Stomach (tissue), 4 donors: ENCODE measurements at regions not wholly inside any gene's neighbourhood (a gene's known extent, or its start where the extent isn't known, plus 50 kb on each side); places are given as distances from the start of the nearest gene placed in this dataset.

Experiments used
- POLR2A ChIP-seq, 4 donors: fragments of 450-650 bp; IDR thresholded peaks; one replicate each; pipeline ENCODE4 v1.6.1; 2016; ENCODE audit warnings: antibody characterized with exemption in 4 of 4, control low read depth in 2 of 4, mild to moderate bottlenecking in 1 of 4, moderate library complexity in 1 of 4
- POLR2AphosphoS5 ChIP-seq, 3 donors: sonication (generic); formaldehyde crosslinking; IDR thresholded peaks; one replicate each; pipeline ENCODE4 v1.6.1; 2016; ENCODE audit warnings: antibody characterized with exemption in 3 of 3
- TF ChIP-seq, protein P1 (sequence below), 7 experiments: fragments of 450-650 bp in 4 of 7; fragments of 200-600 bp in 3 of 7; sonication (generic) in 3 of 7; IDR thresholded peaks; one replicate each; pipeline ENCODE4 v1.5.1; 2016 to 2019; ENCODE audit warnings: antibody characterized with exemption in 7 of 7, control low read depth in 2 of 7, mild to moderate bottlenecking in 1 of 7

DNA sequence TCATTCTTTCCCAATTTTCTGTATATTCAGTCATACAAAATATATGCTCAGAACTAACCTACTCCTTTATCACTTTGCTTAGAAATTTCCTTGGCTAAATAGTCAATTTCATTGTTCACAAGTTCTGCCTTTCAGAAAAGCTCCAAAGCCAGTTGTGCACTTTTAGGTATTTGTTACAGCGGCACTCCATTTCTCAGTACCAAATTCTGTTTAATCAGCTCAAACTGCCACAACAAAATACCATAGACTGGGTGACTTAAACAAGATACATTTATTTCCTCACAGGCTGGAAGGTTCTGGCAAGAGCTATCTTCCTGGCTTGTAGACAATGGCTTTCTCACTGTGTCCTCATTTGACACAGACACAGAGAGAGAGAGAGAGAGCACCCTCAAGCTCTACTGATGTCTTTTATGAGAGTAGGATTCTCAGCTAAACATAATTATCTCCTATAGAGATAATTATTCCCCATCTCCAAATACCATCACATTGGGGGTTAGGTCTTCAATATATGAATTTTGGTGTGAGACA is 188.8 kb upstream of the FSTL5 start:
- TF ChIP-seq, protein P1, sequence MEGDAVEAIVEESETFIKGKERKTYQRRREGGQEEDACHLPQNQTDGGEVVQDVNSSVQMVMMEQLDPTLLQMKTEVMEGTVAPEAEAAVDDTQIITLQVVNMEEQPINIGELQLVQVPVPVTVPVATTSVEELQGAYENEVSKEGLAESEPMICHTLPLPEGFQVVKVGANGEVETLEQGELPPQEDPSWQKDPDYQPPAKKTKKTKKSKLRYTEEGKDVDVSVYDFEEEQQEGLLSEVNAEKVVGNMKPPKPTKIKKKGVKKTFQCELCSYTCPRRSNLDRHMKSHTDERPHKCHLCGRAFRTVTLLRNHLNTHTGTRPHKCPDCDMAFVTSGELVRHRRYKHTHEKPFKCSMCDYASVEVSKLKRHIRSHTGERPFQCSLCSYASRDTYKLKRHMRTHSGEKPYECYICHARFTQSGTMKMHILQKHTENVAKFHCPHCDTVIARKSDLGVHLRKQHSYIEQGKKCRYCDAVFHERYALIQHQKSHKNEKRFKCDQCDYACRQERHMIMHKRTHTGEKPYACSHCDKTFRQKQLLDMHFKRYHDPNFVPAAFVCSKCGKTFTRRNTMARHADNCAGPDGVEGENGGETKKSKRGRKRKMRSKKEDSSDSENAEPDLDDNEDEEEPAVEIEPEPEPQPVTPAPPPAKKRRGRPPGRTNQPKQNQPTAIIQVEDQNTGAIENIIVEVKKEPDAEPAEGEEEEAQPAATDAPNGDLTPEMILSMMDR (IDR thresholded peaks at IDR 0.05): no peak
- TF ChIP-seq POLR2A (IDR thresholded peaks at IDR 0.05): no peak
- no peak for TF ChIP-seq POLR2AphosphoS5 (IDR thresholded peaks at IDR 0.05)
